ENCODE measurements at regions not wholly inside any gene's neighbourhood (a gene's known extent, or its start where the extent isn't known, plus 50 kb on each side); places are given as distances from the start of the nearest gene placed in this dataset.

GRCh38 chr6:126786262-126786661 is 332.2 kb upstream of the RSPO3 start:
- TF ChIP-seq, protein P1, sequence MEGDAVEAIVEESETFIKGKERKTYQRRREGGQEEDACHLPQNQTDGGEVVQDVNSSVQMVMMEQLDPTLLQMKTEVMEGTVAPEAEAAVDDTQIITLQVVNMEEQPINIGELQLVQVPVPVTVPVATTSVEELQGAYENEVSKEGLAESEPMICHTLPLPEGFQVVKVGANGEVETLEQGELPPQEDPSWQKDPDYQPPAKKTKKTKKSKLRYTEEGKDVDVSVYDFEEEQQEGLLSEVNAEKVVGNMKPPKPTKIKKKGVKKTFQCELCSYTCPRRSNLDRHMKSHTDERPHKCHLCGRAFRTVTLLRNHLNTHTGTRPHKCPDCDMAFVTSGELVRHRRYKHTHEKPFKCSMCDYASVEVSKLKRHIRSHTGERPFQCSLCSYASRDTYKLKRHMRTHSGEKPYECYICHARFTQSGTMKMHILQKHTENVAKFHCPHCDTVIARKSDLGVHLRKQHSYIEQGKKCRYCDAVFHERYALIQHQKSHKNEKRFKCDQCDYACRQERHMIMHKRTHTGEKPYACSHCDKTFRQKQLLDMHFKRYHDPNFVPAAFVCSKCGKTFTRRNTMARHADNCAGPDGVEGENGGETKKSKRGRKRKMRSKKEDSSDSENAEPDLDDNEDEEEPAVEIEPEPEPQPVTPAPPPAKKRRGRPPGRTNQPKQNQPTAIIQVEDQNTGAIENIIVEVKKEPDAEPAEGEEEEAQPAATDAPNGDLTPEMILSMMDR (IDR thresholded peaks at IDR 0.05): no peak
- ATAC-seq: no peak
- H3K9me3 ChIP-seq: no peaks in the 10 kb centered on the region
- no peak for DNase-seq
- no peaks in the 10 kb centered on the region for H3K36me3 ChIP-seq (ENCODE audit: low read depth)
- H3K4me1 ChIP-seq (ENCODE audit: low read depth): no peaks in the 10 kb centered on the region
- H3K4me3 ChIP-seq: no peak overlapping the region
- intact Hi-C loops (cut with DNase I, micrococcal nuclease): no loop called here

GRCh38 chr6:126787635-126788034 is 330.8 kb upstream of the RSPO3 start:
- H3K9me3 ChIP-seq: no peaks in the 10 kb centered on the region
- intact Hi-C loops (cut with DNase I, micrococcal nuclease): no loop called here
- no peak overlapping the region for H3K4me3 ChIP-seq
- no peaks in the 10 kb centered on the region for H3K4me1 ChIP-seq (ENCODE audit: low read depth)
- no peaks in the 10 kb centered on the region for H3K36me3 ChIP-seq (ENCODE audit: low read depth)
- DNase-seq (no peak), ATAC-seq (no peak)
- TF ChIP-seq, protein P1 (IDR thresholded peaks at IDR 0.05): no peak

GRCh38 chr6:126788861-126789365 is 329.6 kb upstream of the RSPO3 start:
- Histone ChIP-seq H3K9me3 (no peaks in the 10 kb centered on the region), H3K4me1 (ENCODE audit: low read depth) (no peaks in the 10 kb centered on the region), H3K36me3 (ENCODE audit: low read depth) (no peaks in the 10 kb centered on the region), H3K4me3 (no peak overlapping the region)
- intact Hi-C loops (cut with DNase I, micrococcal nuclease): no loop called here
- DNase-seq: no peak
- ATAC-seq: no peak
- TF ChIP-seq, protein P1 (IDR thresholded peaks at IDR 0.05): no peak

DNA sequence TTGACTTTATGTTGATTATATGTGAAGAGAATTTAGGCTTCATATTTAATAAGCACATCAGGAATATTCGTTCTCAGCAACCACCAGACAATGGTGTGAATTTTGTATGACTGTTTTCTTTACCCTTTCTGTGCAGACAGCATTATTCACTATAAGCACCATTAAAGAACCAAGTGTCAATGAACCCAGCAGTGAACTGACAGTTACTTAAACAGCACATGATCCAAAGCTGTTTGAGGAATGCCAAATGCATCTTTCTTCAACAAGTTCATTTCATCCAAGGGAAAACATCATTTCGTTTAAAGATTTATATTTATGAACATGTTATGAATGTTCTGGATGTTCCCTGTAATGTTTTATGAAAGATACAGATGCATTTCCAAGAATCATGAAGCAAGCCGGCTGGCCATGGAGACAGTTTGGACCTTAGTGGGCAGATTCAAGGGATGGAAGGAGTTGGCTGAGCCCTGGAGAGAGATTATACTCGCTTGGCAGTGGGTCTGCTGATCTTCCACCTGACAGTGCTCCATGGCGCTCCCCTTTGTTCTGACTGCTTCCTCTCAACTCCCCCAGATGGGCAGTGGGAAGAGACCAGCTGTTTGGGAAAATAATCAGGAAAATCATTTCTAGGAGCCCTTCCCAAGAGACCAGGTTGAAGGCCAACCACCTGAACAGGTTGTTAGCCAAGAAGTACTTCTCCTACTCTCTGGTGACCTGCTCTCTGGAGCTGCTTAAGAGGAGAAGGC is 326.0 kb upstream of the RSPO3 start:
- DNase-seq (no peak), ATAC-seq (no peak)
- H3K4me3 ChIP-seq: no peak overlapping the region
- TF ChIP-seq, protein P1 (IDR thresholded peaks at IDR 0.05): no peak
- no peaks in the 10 kb centered on the region for H3K9me3 ChIP-seq
- no peaks in the 10 kb centered on the region for H3K4me1 ChIP-seq (ENCODE audit: low read depth)
- intact Hi-C loops (cut with DNase I, micrococcal nuclease): no loop called here
- no peaks in the 10 kb centered on the region for H3K36me3 ChIP-seq (ENCODE audit: low read depth)

DNA sequence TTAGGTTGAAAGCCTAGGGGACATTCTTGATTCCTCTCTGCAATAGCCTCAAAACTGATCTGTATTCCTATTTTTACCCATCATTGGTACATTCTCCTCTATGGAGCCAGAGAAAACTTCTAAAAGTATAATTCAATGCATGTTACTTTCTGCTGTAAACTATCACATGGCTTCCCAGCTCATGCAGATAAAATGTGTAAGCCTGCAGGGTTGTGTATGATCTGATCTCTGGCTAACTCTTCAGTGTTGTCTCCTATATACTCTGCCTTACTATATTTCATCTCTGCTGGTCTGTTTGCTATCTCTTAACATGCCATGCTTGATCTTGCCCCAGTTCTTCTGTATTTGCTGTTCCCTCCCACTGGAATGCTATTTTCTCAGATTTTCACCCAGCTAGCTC is 323.3 kb upstream of the RSPO3 start:
- no peaks in the 10 kb centered on the region for H3K9me3 ChIP-seq
- no peak for DNase-seq
- no peaks in the 10 kb centered on the region for H3K36me3 ChIP-seq (ENCODE audit: low read depth)
- TF ChIP-seq, protein P1 (IDR thresholded peaks at IDR 0.05): no peak
- ATAC-seq: no peak
- intact Hi-C loops (cut with DNase I, micrococcal nuclease): no loop called here
- no peak overlapping the region for H3K4me3 ChIP-seq
- no peaks in the 10 kb centered on the region for H3K4me1 ChIP-seq (ENCODE audit: low read depth)
